GM18858 (cell line): ENCODE measurements at regions not wholly inside any gene's neighbourhood (a gene's known extent, or its start where the extent isn't known, plus 50 kb on each side); places are given as distances from the start of the nearest gene placed in this dataset.

Experiments
- ATAC-seq: cut with Tn5 transposase; IDR thresholded peaks from one replicate; pipeline ENCODE4 v1.9.1; 2021; ENCODE audit not compliant: unreplicated experiment

GRCh38 chr3:68060910-68061309, 406.5 kb upstream of the SUCLG2 start:
- ATAC-seq = no peak

GRCh38 chr3:68060191-68060590, 405.8 kb upstream of the SUCLG2 start:
- no peak for ATAC-seq

- ATAC-seq = no peak
These were observed 405.3 kb upstream of the SUCLG2 start for GRCh38 chr3:68059628-68060152.

- no peak for ATAC-seq
These were observed 403.4 kb upstream of the SUCLG2 start for GRCh38 chr3:68057637-68058320.

- ATAC-seq = no peak
These were observed 402.1 kb upstream of the SUCLG2 start for GRCh38 chr3:68056556-68056955.

- ATAC-seq = no peak
These were observed 400.8 kb upstream of the SUCLG2 start for GRCh38 chr3:68055215-68055614.

GRCh38 chr3:68049776-68050175, 395.4 kb upstream of the SUCLG2 start:
- ATAC-seq = no peak

- ATAC-seq = no peak
These were observed 391.6 kb upstream of the SUCLG2 start for GRCh38 chr3:68045976-68046375.

- no peak for ATAC-seq
These were observed 379.5 kb upstream of the SUCLG2 start for GRCh38 chr3:68033867-68034266.

- ATAC-seq = no peak
These were observed 377.8 kb upstream of the SUCLG2 start for GRCh38 chr3:68032209-68032608.

GRCh38 chr3:68025189-68025588, 370.8 kb upstream of the SUCLG2 start:
- ATAC-seq = no peak

GRCh38 chr3:68019876-68020275, 365.5 kb upstream of the SUCLG2 start:
- ATAC-seq = no peak

GRCh38 chr3:68018275-68018674, 363.9 kb upstream of the SUCLG2 start:
- no peak for ATAC-seq

GRCh38 chr3:68017069-68017468, 362.7 kb upstream of the SUCLG2 start:
- no peak for ATAC-seq

- no peak for ATAC-seq
These were observed 355.5 kb upstream of the SUCLG2 start for GRCh38 chr3:68009900-68010299.

GRCh38 chr3:68007621-68008226, 353.3 kb upstream of the SUCLG2 start:
- ATAC-seq = no peak

- ATAC-seq = no peak
These were observed 352.2 kb upstream of the SUCLG2 start for GRCh38 chr3:68006646-68007045.

GRCh38 chr3:68004091-68004490, 349.7 kb upstream of the SUCLG2 start:
- ATAC-seq = no peak

- ATAC-seq = no peak
These were observed 343.9 kb upstream of the SUCLG2 start for GRCh38 chr3:67998281-67998680.

GRCh38 chr3:67995206-67995605, 340.8 kb upstream of the SUCLG2 start:
- ATAC-seq = no peak

GRCh38 chr3:67986706-67987105, 332.3 kb upstream of the SUCLG2 start:
- no peak for ATAC-seq

GRCh38 chr3:67983166-67983565, 328.8 kb upstream of the SUCLG2 start:
- ATAC-seq = no peak

GRCh38 chr3:67981077-67981476, 326.7 kb upstream of the SUCLG2 start:
- no peak for ATAC-seq
